ENCODE measurements at regions not wholly inside any gene's neighbourhood (a gene's known extent, or its start where the extent isn't known, plus 50 kb on each side); places are given as distances from the start of the nearest gene placed in this dataset.

DNA sequence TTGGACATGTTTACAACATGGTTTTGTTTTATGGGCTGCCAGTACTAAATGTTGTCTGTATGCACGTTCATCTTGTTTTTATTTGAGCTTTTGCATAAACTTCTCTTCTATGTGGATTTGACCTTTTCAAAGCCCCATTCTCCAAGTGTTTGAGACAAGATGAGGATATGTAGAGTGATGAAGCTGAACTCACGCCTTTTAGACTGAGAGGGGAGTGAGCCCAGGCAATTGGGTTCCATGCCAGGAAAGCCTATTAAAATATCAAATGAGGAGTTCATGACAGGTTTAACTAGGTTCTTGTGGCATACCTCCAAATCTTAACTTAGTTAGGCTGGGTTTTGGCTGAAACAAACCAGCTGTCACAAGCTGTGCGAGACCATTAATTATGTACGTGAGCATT, 170.4 kb upstream of the LDB2 start:
- Histone ChIP-seq H3K4me3 (ENCODE audit: extremely low read depth, insufficient read depth, low read length, poor library complexity, severe bottlenecking) (no peak overlapping the region), H3K36me3 (ENCODE audit: control insufficient read depth, insufficient read depth, low read length) (no peaks in the 10 kb centered on the region), H3K9me3 (ENCODE audit: control insufficient read depth, low read length) (peaks cover 3% of the 10 kb centered on the region), H3K27ac (ENCODE audit: low read depth, low read length, severe bottlenecking) (no peak overlapping the region), H3K4me1 (ENCODE audit: control insufficient read depth, insufficient read depth, low read length, poor library complexity, severe bottlenecking) (peaks cover 66% of the 10 kb centered on the region)
- WGBS, 2 experiments (ENCODE audit: insufficient coverage in 2 of 2): 89 to 90% methylated on average over 2 to 3 of the region's 4 CpGs

DNA sequence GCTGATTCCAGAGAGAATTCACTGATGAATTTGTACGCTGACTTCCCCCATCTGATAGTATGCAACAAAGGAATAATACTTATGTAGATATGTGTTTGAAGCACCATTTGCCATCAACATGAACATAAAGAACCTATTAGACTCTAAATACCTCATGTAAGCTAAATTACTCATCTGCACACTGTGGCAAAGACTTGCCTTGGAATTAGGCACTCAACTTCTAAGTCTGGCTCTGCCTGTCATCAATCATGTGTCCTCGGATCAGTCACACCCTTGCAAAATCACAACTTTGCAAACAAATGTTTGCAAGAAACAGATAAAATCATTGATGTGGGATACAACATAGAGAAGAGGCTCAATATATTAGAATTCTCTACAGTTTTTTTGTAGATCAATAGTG, 169.9 kb upstream of the LDB2 start:
- Histone ChIP-seq H3K36me3 (ENCODE audit: control insufficient read depth, insufficient read depth, low read length) (no peaks in the 10 kb centered on the region), H3K4me1 (ENCODE audit: control insufficient read depth, insufficient read depth, low read length, poor library complexity, severe bottlenecking) (peaks cover 61% of the 10 kb centered on the region)
- no CpG with 5 or more reads among the region's 2 CpGs for WGBS, 2 experiments (ENCODE audit: insufficient coverage in 2 of 2)

DNA sequence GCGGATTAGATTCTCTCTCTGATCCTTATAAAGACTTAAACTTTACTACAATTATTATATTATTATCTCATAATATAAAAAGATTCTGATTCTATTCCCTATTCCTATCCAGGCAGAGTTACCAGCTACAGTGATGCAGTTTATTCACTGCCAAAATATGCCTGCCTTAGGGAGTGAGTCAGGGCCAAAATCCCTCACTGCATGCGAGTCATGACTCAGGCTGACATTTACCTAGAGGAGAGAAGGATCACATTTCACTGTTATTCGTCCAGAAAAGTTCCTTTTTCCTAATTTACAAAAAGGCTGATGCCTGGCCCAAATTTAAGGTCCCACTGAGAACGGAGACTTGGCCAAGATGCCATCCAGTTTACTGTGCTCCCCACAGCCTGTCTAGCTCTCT, 168.5 kb upstream of the LDB2 start:
- WGBS, 2 experiments (ENCODE audit: insufficient coverage in 2 of 2): 39 to 63% methylated on average over 3 of the region's 4 CpGs
- H3K9me3 ChIP-seq (ENCODE audit: control insufficient read depth, low read length): peaks cover 3% of the 10 kb centered on the region
- H3K36me3 ChIP-seq (ENCODE audit: control insufficient read depth, insufficient read depth, low read length): no peaks in the 10 kb centered on the region
- peaks cover 47% of the 10 kb centered on the region for H3K4me1 ChIP-seq (ENCODE audit: control insufficient read depth, insufficient read depth, low read length, poor library complexity, severe bottlenecking)
- H3K4me3 ChIP-seq (ENCODE audit: extremely low read depth, insufficient read depth, low read length, poor library complexity, severe bottlenecking): no peak overlapping the region
- H3K27ac ChIP-seq (ENCODE audit: low read depth, low read length, severe bottlenecking): peak overlapping the region; percentile 72

More for the DNA sequence above, 169.9 kb upstream of the LDB2 start:
- Histone ChIP-seq H3K9me3 (ENCODE audit: control insufficient read depth, low read length) (peaks cover 3% of the 10 kb centered on the region), H3K27ac (ENCODE audit: low read depth, low read length, severe bottlenecking) (no peak overlapping the region), H3K4me3 (ENCODE audit: extremely low read depth, insufficient read depth, low read length, poor library complexity, severe bottlenecking) (no peak overlapping the region)

DNA sequence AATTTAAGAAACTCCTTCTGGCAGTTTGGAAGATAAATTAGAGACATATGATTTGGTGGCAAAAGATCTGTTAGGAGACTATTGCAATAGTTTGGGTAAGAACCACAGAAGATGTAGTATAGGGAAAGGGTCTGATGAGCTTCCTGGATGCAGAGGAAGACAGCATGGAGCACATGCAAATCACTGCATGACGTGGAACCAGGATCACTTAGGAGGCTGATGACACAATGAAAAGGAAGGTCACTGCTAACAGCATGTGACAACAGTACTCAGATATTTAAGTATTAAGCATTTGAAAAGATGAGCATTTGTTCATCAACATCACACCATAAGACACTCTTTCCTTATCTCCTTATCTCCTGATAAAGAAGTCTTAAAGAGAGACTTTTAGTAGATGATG, 167.8 kb upstream of the LDB2 start:
- H3K4me1 ChIP-seq (ENCODE audit: control insufficient read depth, insufficient read depth, low read length, poor library complexity, severe bottlenecking): peaks cover 41% of the 10 kb centered on the region
- H3K27ac ChIP-seq (ENCODE audit: low read depth, low read length, severe bottlenecking): peak overlapping the region; percentile 58
- H3K9me3 ChIP-seq (ENCODE audit: control insufficient read depth, low read length): peaks cover 3% of the 10 kb centered on the region
- 33 to 67% methylated on average over 1 of the region's 1 CpG for WGBS, 2 experiments (ENCODE audit: insufficient coverage in 2 of 2)
- H3K4me3 ChIP-seq (ENCODE audit: extremely low read depth, insufficient read depth, low read length, poor library complexity, severe bottlenecking): no peak overlapping the region
- no peaks in the 10 kb centered on the region for H3K36me3 ChIP-seq (ENCODE audit: control insufficient read depth, insufficient read depth, low read length)

DNA sequence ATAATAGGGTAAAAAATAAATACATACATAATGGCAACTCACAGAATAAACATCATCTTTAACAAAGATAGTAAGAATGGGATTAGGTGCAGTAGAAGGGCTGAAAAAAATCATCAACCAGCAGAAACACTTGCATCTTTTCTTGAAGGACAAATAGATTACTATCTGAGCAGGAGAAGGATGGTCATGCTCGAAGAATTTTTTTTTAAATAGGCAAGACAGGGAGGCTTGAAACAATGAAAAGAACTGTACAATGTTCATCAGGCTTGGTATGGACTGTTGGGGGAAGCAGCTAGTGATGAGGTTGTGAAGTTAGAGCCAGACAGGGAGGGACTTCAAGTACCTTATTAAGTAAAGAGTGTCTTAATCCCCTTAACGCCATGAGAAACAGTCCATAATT, 167.4 kb upstream of the LDB2 start:
- H3K4me3 ChIP-seq (ENCODE audit: extremely low read depth, insufficient read depth, low read length, poor library complexity, severe bottlenecking): no peak overlapping the region
- WGBS, 2 experiments (ENCODE audit: insufficient coverage in 2 of 2): 88 to 100% methylated on average over 1 of the region's 2 CpGs
- peaks cover 37% of the 10 kb centered on the region for H3K4me1 ChIP-seq (ENCODE audit: control insufficient read depth, insufficient read depth, low read length, poor library complexity, severe bottlenecking)
- peak overlapping the region; percentile 6 for H3K27ac ChIP-seq (ENCODE audit: low read depth, low read length, severe bottlenecking)
- H3K9me3 ChIP-seq (ENCODE audit: control insufficient read depth, low read length): peaks cover 3% of the 10 kb centered on the region
- H3K36me3 ChIP-seq (ENCODE audit: control insufficient read depth, insufficient read depth, low read length): no peaks in the 10 kb centered on the region

DNA sequence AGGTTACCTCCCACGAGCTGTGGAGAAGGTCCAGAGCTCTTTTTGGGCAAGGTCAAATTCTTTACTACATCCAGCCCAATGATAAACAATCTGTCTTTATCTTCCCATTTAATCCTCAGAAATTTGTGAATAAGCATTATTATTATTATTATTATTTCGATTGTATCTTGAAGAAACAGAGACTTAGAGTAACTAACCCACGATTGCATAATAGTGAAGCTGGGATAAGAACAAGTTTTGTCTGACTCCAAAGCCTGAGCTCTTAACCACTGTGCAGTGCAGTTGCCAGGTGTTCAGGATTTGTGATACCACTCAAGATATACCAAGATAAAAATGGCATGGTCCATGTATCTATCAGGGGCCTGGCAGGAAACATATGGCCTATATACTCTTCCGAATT, 166.5 kb upstream of the LDB2 start:
- no peak overlapping the region for H3K4me3 ChIP-seq (ENCODE audit: extremely low read depth, insufficient read depth, low read length, poor library complexity, severe bottlenecking)
- no peaks in the 10 kb centered on the region for H3K9me3 ChIP-seq (ENCODE audit: control insufficient read depth, low read length)
- H3K4me1 ChIP-seq (ENCODE audit: control insufficient read depth, insufficient read depth, low read length, poor library complexity, severe bottlenecking): peaks cover 36% of the 10 kb centered on the region
- H3K36me3 ChIP-seq (ENCODE audit: control insufficient read depth, insufficient read depth, low read length): no peaks in the 10 kb centered on the region
- 95 to 100% methylated on average over 2 to 3 of the region's 4 CpGs for WGBS, 2 experiments (ENCODE audit: insufficient coverage in 2 of 2)
- H3K27ac ChIP-seq (ENCODE audit: low read depth, low read length, severe bottlenecking): no peak overlapping the region

DNA sequence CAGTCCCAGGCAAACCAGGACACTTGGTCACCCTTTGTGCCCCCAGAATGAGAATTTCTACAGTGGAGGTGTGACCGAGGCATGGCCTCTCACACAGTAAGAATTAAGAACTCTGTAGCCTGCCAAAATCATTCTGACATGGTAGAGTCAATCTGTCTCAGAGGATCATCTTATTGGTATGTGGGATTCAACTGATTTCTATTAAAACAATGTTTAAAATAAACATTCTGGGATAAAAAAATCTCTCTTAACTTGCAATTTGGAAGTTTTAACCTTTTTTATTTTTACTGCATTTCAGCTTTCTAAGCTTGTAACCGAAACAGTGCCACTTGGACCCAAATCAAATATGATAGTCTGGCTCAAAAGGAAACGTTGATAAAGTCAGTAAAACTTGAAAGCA, 165.4 kb upstream of the LDB2 start:
- Histone ChIP-seq H3K27ac (ENCODE audit: low read depth, low read length, severe bottlenecking) (no peak overlapping the region), H3K36me3 (ENCODE audit: control insufficient read depth, insufficient read depth, low read length) (no peaks in the 10 kb centered on the region), H3K4me1 (ENCODE audit: control insufficient read depth, insufficient read depth, low read length, poor library complexity, severe bottlenecking) (peaks cover 36% of the 10 kb centered on the region), H3K9me3 (ENCODE audit: control insufficient read depth, low read length) (no peaks in the 10 kb centered on the region), H3K4me3 (ENCODE audit: extremely low read depth, insufficient read depth, low read length, poor library complexity, severe bottlenecking) (no peak overlapping the region)
- 85 to 89% methylated on average over 2 of the region's 3 CpGs for WGBS, 2 experiments (ENCODE audit: insufficient coverage in 2 of 2)

DNA sequence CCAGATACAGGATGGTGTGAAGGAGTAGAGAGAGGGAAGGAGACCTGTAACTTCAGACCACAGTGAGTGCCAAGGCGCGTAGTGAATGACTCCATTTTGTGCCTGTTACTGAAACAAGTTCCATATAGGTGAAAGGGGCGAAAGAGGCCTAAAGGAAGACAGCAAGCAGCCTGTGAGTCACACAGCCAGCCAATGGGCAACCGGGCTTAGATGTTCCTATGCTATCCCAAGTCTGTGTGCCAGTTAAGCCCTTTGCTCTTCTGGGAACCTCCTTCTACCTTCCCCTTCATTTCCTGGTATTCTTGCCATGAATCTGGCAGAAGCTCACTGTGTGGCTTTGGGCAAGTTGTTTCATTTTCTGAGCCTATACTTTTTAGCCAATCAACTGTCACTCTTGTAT, 161.8 kb upstream of the LDB2 start:
- no peak overlapping the region for H3K27ac ChIP-seq (ENCODE audit: low read depth, low read length, severe bottlenecking)
- WGBS, 2 experiments (ENCODE audit: insufficient coverage in 2 of 2): 91 to 94% methylated on average over 4 of the region's 4 CpGs
- no peak overlapping the region for H3K4me3 ChIP-seq (ENCODE audit: extremely low read depth, insufficient read depth, low read length, poor library complexity, severe bottlenecking)
- H3K36me3 ChIP-seq (ENCODE audit: control insufficient read depth, insufficient read depth, low read length): no peaks in the 10 kb centered on the region
- no peaks in the 10 kb centered on the region for H3K9me3 ChIP-seq (ENCODE audit: control insufficient read depth, low read length)
- peaks cover 11% of the 10 kb centered on the region for H3K4me1 ChIP-seq (ENCODE audit: control insufficient read depth, insufficient read depth, low read length, poor library complexity, severe bottlenecking)

DNA sequence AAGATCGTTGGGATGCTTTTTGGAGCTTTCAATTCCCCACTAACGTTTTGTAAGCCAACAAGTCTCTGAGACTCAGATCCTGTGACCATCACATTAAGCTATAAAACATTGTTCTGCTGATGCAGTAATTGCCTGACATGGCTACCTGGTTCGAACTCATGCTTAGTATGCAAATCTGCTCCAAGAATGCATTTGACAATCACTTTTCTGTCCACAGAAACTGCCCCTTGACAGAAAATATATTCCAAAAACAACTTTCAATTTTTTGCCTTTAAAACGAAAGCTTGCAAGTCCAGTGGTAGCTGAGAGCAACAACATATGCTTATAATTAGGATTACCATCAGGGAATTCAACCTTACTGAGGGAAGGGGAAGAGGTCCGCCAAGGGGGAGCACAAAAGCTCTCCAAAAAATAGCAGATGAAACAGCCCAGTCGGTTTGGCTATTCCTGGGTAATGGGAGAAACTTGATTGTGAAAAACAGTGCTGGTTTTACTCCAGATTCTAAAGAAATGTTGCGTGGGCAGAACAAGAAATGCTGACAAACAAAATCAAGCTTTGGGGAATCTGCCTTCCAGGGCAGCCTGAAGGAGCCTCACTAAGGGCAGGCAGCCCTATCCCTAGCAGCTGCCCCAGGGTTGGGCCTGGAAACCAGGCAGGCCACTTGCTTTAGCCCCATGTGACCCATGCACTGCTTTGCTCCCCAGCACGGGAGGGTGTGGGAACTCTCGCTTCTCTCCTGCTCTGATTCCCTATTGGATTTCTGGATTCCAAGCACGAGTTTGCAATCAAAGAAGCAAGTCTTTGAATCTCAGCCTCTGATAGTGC, 160.7 kb upstream of the LDB2 start:
- Histone ChIP-seq H3K4me3 (ENCODE audit: extremely low read depth, insufficient read depth, low read length, poor library complexity, severe bottlenecking) (no peak overlapping the region), H3K36me3 (ENCODE audit: control insufficient read depth, insufficient read depth, low read length) (no peaks in the 10 kb centered on the region)
- 89 to 91% methylated on average over 9 of the region's 10 CpGs for WGBS, 2 experiments (ENCODE audit: insufficient coverage in 2 of 2)

DNA sequence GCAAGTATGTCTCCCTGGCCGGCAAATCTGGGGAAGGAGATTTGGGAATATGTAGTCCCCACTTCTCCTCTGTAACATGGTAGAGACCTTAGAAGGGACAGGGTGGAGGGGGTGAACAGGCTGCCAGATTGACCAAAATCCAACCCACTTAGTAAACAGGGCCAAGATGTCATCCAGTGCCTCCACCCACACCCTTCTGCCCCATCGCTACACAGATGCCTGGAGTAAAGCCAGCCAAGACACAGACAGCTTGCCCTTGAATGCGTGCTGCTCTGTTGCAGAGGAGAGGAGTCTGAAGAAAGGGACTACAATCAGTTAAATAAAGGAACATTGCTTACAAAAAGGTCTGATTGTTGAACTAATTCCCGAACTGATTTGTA, 160.1 kb upstream of the LDB2 start:
- peaks cover 4% of the 10 kb centered on the region for H3K4me1 ChIP-seq (ENCODE audit: control insufficient read depth, insufficient read depth, low read length, poor library complexity, severe bottlenecking)
- 88 to 100% methylated on average over 2 of the region's 4 CpGs for WGBS, 2 experiments (ENCODE audit: insufficient coverage in 2 of 2)

More for the DNA sequence above, 160.7 kb upstream of the LDB2 start:
- peaks cover 4% of the 10 kb centered on the region for H3K4me1 ChIP-seq (ENCODE audit: control insufficient read depth, insufficient read depth, low read length, poor library complexity, severe bottlenecking)
- H3K27ac ChIP-seq (ENCODE audit: low read depth, low read length, severe bottlenecking): no peak overlapping the region
- no peaks in the 10 kb centered on the region for H3K9me3 ChIP-seq (ENCODE audit: control insufficient read depth, low read length)

DNA sequence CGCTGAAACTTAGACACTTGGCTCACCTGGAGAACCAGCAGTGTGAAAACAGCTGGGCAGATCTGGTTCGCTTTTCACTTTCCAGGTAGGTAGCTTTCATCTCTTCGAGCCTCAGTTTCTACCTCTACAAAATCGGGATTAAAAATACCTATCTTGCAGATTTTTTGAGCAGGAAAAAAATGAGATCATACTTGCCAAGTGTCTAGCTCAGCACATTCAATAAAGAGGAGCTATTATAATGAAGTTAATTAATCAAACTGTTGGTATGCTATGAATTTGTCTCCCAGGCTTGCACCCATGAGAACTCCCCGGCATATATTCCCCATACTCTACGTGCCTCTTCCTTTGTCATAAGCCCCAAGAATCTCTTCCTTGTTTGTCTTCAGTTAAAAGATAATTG, 158.6 kb upstream of the LDB2 start:
- 94 to 98% methylated on average over 3 to 4 of the region's 6 CpGs for WGBS, 2 experiments (ENCODE audit: insufficient coverage in 2 of 2)
- no peak overlapping the region for H3K4me3 ChIP-seq (ENCODE audit: extremely low read depth, insufficient read depth, low read length, poor library complexity, severe bottlenecking)
- H3K36me3 ChIP-seq (ENCODE audit: control insufficient read depth, insufficient read depth, low read length): no peaks in the 10 kb centered on the region
- H3K27ac ChIP-seq (ENCODE audit: low read depth, low read length, severe bottlenecking): no peak overlapping the region
- H3K4me1 ChIP-seq (ENCODE audit: control insufficient read depth, insufficient read depth, low read length, poor library complexity, severe bottlenecking): peaks cover 4% of the 10 kb centered on the region
- no peaks in the 10 kb centered on the region for H3K9me3 ChIP-seq (ENCODE audit: control insufficient read depth, low read length)

More for the DNA sequence above, 160.1 kb upstream of the LDB2 start:
- Histone ChIP-seq H3K4me3 (ENCODE audit: extremely low read depth, insufficient read depth, low read length, poor library complexity, severe bottlenecking) (no peak overlapping the region), H3K36me3 (ENCODE audit: control insufficient read depth, insufficient read depth, low read length) (no peaks in the 10 kb centered on the region), H3K27ac (ENCODE audit: low read depth, low read length, severe bottlenecking) (no peak overlapping the region), H3K9me3 (ENCODE audit: control insufficient read depth, low read length) (no peaks in the 10 kb centered on the region)

Data from mesodermal cell (in vitro differentiated cells).